KMS-11 (cell line): ENCODE measurements at regions not wholly inside any gene's neighbourhood (a gene's known extent, or its start where the extent isn't known, plus 50 kb on each side); places are given as distances from the start of the nearest gene placed in this dataset.
"Not testable (repeated sequence)": the region's sequence is repeated elsewhere in the genome, so short reads cannot be mapped to it uniquely, and the experiment has no call there.

Source experiments
- H2AFZ ChIP-seq: fragments of 200-600 bp; sonication (generic); 2 replicates; pipeline ENCODE4 v1.6.1; 2016; ENCODE audit warnings: antibody characterized with exemption, mixed run types, low read depth
- H3K27ac ChIP-seq: fragments of 200-600 bp; sonication (generic); 2 replicates; pipeline ENCODE4 v1.6.1; 2016; ENCODE audit warnings: mild to moderate bottlenecking, mixed run types
- H3K27me3 ChIP-seq: fragments of 200-600 bp; sonication (generic); 2 replicates; pipeline ENCODE4 v1.6.1; 2017; ENCODE audit warnings: mild to moderate bottlenecking, low read depth, mixed run types, moderate library complexity; ENCODE audit not compliant: insufficient read depth
- H3K36me3 ChIP-seq: fragments of 200-600 bp; sonication (generic); 2 replicates; pipeline ENCODE4 v1.6.1; 2017; ENCODE audit warnings: mild to moderate bottlenecking, mixed run types; ENCODE audit not compliant: insufficient read depth
- H3K4me1 ChIP-seq: fragments of 200-600 bp; sonication (generic); 2 replicates; pipeline ENCODE4 v1.6.1; 2016; ENCODE audit warnings: mild to moderate bottlenecking, low read depth, mixed run types; ENCODE audit not compliant: poor library complexity, severe bottlenecking
- H3K4me2 ChIP-seq: fragments of 200-600 bp; sonication (generic); 2 replicates; pipeline ENCODE4 v1.7.0; 2016; ENCODE audit warnings: mild to moderate bottlenecking, mixed run types
- H3K4me3 ChIP-seq: fragments of 200-600 bp; sonication (generic); IDR thresholded peaks from 2 replicates; pipeline ENCODE4 v1.6.1; 2017; ENCODE audit warnings: low read depth, low read length, mixed read lengths; ENCODE audit not compliant: insufficient read depth
- H3K79me2 ChIP-seq: fragments of 200-600 bp; sonication (generic); 2 replicates; pipeline ENCODE4 v1.6.1; 2016; ENCODE audit warnings: low read depth, mixed run types; ENCODE audit not compliant: insufficient read depth
- H3K9ac ChIP-seq: fragments of 200-600 bp; sonication (generic); 2 replicates; pipeline ENCODE4 v1.6.1; 2016; ENCODE audit warnings: mild to moderate bottlenecking, mixed run types
- H4K20me1 ChIP-seq: fragments of 200-600 bp; sonication (generic); 2 replicates; pipeline ENCODE4 v1.6.1; 2016; ENCODE audit warnings: mild to moderate bottlenecking, mixed run types; ENCODE audit not compliant: insufficient read depth
- TF ChIP-seq, protein P1 (sequence below): fragments of 200-600 bp; sonication (generic); conservative IDR thresholded peaks from 2 replicates; pipeline ENCODE4 v1.6.1; 2017; ENCODE audit warnings: low read depth, mild to moderate bottlenecking, antibody characterized with exemption, low read length, moderate library complexity, mixed read lengths

GRCh38 chr18:52160636-52161035 lies 179.4 kb upstream of the DCC start:
- TF ChIP-seq, protein P1, sequence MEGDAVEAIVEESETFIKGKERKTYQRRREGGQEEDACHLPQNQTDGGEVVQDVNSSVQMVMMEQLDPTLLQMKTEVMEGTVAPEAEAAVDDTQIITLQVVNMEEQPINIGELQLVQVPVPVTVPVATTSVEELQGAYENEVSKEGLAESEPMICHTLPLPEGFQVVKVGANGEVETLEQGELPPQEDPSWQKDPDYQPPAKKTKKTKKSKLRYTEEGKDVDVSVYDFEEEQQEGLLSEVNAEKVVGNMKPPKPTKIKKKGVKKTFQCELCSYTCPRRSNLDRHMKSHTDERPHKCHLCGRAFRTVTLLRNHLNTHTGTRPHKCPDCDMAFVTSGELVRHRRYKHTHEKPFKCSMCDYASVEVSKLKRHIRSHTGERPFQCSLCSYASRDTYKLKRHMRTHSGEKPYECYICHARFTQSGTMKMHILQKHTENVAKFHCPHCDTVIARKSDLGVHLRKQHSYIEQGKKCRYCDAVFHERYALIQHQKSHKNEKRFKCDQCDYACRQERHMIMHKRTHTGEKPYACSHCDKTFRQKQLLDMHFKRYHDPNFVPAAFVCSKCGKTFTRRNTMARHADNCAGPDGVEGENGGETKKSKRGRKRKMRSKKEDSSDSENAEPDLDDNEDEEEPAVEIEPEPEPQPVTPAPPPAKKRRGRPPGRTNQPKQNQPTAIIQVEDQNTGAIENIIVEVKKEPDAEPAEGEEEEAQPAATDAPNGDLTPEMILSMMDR = no peak
- no peak overlapping the region for H3K27ac ChIP-seq

GRCh38 chr18:52163478-52163877 lies 176.5 kb upstream of the DCC start:
- Histone ChIP-seq H3K79me2 (no peaks in the 10 kb centered on the region), H3K4me1 (no peaks in the 10 kb centered on the region), H4K20me1 (no peaks in the 10 kb centered on the region), H3K27ac (no peak overlapping the region), H2AFZ (no peak overlapping the region), H3K36me3 (no peaks in the 10 kb centered on the region), H3K4me2 (no peak overlapping the region), H3K4me3 (no peak overlapping the region), H3K27me3 (no peaks in the 10 kb centered on the region), H3K9ac (no peak overlapping the region)
- TF ChIP-seq, protein P1 = no peak

More at GRCh38 chr18:52160636-52161035, 179.4 kb upstream of the DCC start:
- H3K4me3 ChIP-seq = no peak overlapping the region
- no peak overlapping the region for H3K4me2 ChIP-seq
- no peaks in the 10 kb centered on the region for H3K27me3 ChIP-seq
- no peaks in the 10 kb centered on the region for H3K36me3 ChIP-seq
- H3K4me1 ChIP-seq = no peaks in the 10 kb centered on the region
- no peak overlapping the region for H3K9ac ChIP-seq
- no peaks in the 10 kb centered on the region for H3K79me2 ChIP-seq
- no peaks in the 10 kb centered on the region for H4K20me1 ChIP-seq
- no peak overlapping the region for H2AFZ ChIP-seq

DNA sequence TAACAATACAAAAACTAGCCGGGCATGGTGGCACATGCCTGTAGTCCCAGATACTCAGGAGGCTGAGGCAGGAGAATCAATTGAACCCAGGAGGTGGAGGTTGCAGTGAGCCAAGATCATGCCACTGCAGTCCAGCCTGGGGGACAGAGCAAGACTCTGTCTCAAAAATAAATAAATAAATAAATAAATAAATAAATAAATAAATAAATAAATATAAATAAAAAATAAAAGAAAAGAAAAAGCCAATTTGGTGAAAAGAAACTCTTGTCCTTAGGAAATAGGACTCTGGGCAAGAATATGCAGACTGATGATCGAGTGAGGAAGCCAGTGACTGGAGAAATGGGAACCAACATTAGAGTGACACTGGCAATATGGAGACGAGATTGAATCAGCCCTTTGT lies 171.9 kb upstream of the DCC start:
- not testable (repeated sequence) for H3K4me1 ChIP-seq, H4K20me1 ChIP-seq, H3K79me2 ChIP-seq, H3K4me2 ChIP-seq, H3K9ac ChIP-seq, H3K4me3 ChIP-seq, H3K36me3 ChIP-seq, H3K27me3 ChIP-seq, H2AFZ ChIP-seq, H3K27ac ChIP-seq

- Histone ChIP-seq H3K9ac (no peak overlapping the region), H2AFZ (no peak overlapping the region), H3K4me1 (no peaks in the 10 kb centered on the region), H3K27ac (no peak overlapping the region), H3K36me3 (no peaks in the 10 kb centered on the region), H4K20me1 (no peaks in the 10 kb centered on the region), H3K27me3 (no peaks in the 10 kb centered on the region), H3K79me2 (no peaks in the 10 kb centered on the region), H3K4me2 (no peak overlapping the region), H3K4me3 (no peak overlapping the region)
- TF ChIP-seq, protein P1 = no peak
These were observed 165.8 kb upstream of the DCC start for GRCh38 chr18:52174220-52174619.

- H3K27me3 ChIP-seq = no peaks in the 10 kb centered on the region
- TF ChIP-seq, protein P1 = no peak
- no peaks in the 10 kb centered on the region for H3K4me1 ChIP-seq
These were observed 164.6 kb upstream of the DCC start for GRCh38 chr18:52175406-52175805.

More at GRCh38 chr18:52175406-52175805, 164.6 kb upstream of the DCC start:
- Histone ChIP-seq H3K9ac (no peak overlapping the region), H3K79me2 (no peaks in the 10 kb centered on the region), H3K27ac (no peak overlapping the region), H3K4me3 (no peak overlapping the region), H3K36me3 (no peaks in the 10 kb centered on the region), H2AFZ (no peak overlapping the region), H3K4me2 (no peak overlapping the region), H4K20me1 (no peaks in the 10 kb centered on the region)
